Adrenal gland (tissue), 5 donors: ENCODE measurements at regions not wholly inside any gene's neighbourhood (a gene's known extent, or its start where the extent isn't known, plus 50 kb on each side); places are given as distances from the start of the nearest gene placed in this dataset.

Experiments used
- POLR2A ChIP-seq, 2 donors: fragments of 450-650 bp; IDR thresholded peaks; one replicate each; pipeline ENCODE4 v1.6.1; 2017; ENCODE audit warnings: antibody characterized with exemption in 2 of 2, mild to moderate bottlenecking in 2 of 2, moderate library complexity in 1 of 2
- TF ChIP-seq, protein P1 (sequence below), 6 experiments: fragments of 450-650 bp in 4 of 6; fragments of 200-600 bp in 2 of 6; sonication (generic) in 1 of 6; IDR thresholded peaks; 1 replicate in 5 of 6; 2 replicates in 1 of 6; pipeline versions ENCODE4 v1.5.1 to v1.8.0; 2016 to 2021; ENCODE audit warnings: antibody characterized with exemption in 6 of 6, mild to moderate bottlenecking in 2 of 6, moderate library complexity in 1 of 6
- donor health status: DM: no; HTN: no; CAD: no.

DNA sequence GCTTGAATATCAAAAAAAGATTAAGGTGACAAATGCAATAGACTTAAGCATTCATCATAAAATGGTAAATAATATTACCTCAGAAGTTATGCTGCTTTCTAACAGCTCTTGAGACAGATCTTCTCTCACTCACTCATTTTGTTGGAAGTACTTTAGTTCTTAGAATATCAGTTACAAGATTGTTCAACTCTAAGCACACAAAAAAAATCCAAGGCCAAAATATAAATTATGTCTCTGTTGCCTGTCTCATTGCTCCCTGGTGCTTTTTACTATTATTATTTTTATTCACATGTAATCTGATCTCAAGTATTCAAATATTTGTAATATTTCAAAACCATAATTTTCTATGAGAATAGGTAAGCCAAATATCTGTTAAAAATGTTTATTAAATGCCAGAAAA, 259.4 kb upstream of the HSF2 start:
- TF ChIP-seq, protein P1, sequence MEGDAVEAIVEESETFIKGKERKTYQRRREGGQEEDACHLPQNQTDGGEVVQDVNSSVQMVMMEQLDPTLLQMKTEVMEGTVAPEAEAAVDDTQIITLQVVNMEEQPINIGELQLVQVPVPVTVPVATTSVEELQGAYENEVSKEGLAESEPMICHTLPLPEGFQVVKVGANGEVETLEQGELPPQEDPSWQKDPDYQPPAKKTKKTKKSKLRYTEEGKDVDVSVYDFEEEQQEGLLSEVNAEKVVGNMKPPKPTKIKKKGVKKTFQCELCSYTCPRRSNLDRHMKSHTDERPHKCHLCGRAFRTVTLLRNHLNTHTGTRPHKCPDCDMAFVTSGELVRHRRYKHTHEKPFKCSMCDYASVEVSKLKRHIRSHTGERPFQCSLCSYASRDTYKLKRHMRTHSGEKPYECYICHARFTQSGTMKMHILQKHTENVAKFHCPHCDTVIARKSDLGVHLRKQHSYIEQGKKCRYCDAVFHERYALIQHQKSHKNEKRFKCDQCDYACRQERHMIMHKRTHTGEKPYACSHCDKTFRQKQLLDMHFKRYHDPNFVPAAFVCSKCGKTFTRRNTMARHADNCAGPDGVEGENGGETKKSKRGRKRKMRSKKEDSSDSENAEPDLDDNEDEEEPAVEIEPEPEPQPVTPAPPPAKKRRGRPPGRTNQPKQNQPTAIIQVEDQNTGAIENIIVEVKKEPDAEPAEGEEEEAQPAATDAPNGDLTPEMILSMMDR (IDR thresholded peaks at IDR 0.05), result no peak
- TF ChIP-seq POLR2A (IDR thresholded peaks at IDR 0.05), result no peak
